Left kidney (tissue), 1 donor: ENCODE measurements at regions not wholly inside any gene's neighbourhood (a gene's known extent, or its start where the extent isn't known, plus 50 kb on each side); places are given as distances from the start of the nearest gene placed in this dataset.
"Not testable (repeated sequence)": the region's sequence is repeated elsewhere in the genome, so short reads cannot be mapped to it uniquely, and the experiment has no call there.

ENCODE experiments used
- DNase-seq: peaks from one replicate; pipeline ENCODE4 v3.0.0-alpha.2; 2013

DNA sequence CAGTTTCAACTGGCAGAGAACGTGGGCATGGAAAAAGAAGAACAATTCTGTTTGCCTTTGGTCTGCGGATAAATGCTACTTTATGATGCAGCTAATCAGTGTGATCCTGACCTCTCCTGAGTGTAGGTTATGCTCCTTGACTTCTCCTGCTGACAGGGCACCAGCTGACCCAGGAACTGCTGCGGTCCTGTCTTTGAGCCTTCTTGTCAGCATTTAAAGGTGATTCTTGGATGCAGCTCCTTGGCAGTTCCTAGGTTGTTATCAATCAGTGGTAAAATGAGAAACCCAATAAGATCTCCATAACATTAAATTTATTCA lies 150.3 kb upstream of the FGF10 start:
- no peak for DNase-seq

DNA sequence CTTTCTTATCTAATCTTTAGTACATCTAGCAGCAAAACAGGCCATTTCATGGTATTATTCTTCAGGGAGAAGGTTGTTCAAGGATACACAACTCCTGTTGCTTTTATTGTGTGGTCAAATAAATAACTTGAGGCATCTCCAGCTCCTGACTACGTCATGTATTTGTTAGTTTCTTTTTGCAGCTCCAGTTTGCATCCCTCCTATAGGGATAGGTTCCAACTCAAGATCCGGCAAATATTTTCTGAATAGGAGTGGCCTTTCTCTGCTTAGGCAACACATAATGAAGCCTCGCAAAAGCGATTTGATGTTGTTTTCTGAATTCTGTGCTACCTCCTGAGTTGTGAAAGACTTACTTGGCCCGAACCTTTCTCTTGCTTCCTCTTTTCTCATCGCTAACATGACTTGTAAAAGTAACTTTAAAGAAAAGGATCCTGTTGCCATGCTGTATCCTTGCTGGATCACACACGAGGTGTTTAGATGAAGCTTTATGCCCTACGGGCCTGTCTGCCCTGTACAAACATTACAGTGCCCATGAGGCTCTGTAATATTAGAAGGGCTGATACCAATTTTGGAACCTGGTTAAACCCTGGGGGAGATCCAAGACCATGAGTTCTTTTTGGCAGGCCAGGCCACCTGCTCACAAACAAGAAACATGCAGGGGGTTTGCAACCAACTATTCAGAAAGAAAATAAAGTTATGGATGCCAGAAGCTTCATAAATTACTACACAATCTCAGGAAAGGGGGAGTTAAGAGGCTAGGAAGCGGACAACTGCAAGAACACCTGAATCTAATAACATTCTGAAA lies 149.8 kb upstream of the FGF10 start:
- no peak for DNase-seq

DNA sequence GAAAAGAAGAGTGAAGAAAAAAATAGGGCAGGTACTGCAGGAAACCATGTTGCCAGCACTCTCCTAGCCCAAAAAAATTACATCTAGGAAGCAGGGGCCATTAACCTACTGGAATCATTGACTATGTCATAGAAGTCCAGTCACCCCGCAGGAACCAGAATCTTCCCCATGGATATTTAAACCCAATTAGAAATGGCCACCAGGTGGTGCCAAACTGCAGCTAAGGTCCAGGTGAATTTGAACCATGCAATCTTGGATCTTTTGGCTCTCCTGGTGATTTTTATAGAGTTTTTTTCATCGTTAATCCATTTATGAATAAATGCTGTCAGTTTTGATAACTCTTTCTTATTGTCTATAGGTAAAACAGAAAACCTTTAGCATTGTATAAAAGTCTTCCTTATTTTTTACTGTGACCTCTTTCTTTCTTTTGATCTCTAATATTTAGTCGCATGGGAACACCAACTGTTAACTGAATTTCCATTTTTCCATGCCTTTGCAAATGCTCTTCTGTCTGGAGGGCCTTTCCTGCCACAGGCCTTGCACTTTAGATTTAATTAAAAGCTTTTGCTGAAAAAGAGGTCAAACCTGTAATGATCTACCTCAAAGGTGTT lies 147.5 kb upstream of the FGF10 start:
- DNase-seq: peak; percentile 25

DNA sequence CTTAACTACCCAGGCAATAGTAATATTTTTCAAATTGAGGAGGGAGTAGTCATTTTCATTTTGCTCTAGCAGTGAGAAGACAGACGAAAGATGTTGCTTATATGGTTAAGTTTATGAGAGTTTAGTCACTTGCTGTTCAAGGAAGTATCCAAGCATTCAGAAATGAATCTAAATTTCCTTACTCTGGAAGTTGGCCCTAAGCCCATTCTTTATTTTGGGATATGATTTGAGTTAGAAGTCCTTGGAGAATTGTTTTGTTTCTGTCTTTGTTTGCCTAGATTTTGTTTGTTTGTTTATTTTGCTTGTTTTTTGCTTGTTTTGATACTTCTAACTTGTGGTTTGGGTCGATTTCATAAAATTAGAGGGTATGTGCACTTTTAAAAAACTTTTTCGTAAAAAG lies 146.4 kb upstream of the FGF10 start:
- no peak for DNase-seq

DNA sequence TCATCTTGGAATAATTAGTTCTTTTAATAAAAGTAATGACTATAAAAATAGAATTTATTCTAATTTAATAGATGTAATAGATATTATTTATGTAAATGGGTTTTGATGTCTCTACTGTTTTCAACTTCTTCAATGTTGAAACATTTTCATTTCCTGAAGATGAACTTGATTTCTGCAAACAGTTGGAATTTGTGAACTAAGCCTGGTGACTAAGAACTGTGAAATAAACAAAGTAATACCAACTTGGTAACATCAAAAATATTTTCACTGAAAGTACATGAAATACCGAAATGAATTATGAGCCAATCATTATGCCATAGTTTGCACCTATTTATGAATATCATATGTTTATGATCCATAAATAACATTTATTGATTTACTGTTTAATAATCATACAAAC lies 143.8 kb upstream of the FGF10 start:
- DNase-seq: no peak

DNA sequence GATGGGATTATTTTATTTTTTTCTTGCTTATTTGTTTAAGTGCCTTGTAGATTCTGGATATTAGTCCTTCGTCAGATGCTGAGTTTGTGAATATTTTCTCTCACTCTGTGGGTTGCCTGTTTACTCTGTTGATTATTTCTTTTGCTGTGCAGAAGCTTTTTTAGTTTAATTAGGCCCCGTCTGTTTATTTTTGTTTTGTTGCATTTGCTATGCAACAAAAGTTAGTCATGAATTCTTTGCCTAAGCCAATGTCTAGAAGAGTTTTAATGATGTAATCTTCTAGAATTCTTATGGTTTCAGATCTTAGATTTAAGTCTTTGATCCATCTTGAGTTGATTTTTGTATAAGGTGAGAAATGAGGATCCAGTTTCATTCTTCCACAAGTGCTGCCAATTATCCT lies 142.5 kb upstream of the FGF10 start:
- DNase-seq: not testable (repeated sequence)

DNA sequence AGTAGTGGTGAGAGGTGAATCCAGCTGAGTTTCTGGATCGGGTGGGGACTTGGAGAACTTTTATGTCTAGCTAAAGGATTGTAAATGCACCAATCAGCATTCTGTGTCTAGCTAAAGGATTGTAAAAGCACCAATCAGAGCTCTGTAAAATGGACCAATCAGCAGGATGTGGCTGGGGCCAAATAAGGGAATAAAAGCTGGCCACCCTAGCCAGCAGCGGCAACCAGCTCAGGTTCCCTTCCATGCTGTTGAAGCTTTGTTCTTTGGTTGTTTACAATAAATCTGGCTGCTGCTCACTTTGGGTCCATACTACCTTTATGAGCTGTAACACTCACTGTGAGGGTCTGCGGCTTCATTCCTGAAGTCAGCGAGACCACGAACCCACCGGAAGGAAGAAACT lies 141.6 kb upstream of the FGF10 start:
- DNase-seq: not testable (repeated sequence)

DNA sequence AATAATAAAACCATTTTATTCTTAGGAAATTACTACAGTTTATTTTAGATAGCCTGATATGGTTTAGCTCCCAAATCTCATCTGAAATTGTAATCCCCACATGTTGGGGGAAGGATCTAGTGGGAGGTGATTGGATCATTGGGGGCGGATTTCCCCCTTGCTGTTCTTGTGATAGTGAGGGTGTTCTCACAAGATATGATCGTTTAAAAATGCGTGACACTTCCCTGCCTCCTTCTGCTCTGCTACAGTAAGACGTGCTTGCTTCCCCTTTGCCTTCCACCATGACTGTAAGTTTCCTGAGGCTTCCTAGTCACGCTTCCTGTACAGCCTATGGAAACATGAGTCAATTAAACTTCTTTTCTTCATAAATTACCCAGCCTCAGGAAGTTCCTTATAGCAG lies 122.4 kb upstream of the FGF10 start:
- no peak for DNase-seq

DNA sequence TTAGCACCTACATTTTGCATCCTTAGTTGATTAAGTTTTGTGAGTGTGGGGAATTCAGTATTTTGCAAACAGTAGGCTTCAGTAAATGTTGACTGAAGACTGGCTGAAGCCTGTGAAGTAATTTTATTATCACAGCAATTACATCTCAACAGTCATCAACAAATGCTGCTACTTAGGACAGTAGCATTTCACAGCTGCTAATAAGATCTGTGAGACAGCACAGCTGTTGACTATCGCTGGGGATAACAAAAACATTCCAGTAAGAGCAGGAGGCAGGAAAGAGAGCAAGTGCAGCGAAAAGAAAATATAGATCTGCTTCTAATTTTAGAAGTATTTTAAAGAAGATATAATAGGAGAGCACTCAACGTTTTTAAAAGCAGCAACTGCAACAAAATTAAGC lies 117.3 kb upstream of the FGF10 start:
- peak; percentile 55 for DNase-seq

DNA sequence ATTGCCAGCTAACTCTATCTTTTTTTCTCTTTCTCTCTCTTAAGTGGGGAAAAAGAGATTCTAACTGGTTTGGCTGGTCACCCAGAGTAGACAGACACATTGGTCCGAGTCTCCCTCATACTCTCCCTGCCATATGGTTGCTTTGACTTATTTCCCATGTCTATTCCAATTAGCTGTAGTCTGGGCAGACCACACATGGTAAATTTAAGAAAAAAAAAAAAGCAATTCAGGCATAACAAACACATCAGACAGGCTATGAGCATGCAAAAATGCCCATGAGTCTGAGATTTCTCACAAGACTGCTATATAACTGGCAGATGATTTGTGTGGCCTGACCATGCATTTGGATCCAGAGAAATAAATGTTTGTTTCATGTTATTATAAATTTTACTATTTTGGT lies 110.2 kb upstream of the FGF10 start:
- no peak for DNase-seq

DNA sequence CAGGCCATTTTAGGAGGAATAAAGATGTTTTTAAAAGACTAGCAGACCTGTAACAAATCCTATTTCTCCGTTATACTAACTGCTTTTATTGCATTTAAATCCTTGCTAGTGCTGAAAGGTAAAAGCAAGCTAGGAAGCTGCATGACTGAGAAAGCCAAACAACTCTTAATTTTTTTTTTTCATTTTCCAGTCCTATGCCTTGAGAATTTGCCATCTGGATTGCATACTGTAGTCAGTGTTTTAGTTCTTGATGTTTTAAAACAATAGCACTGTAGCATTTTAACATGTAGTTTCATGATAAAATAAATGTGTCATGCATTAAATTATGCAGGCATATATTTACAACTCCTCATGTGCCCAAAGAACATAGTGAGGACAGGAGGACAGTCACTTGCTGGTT lies 108.4 kb upstream of the FGF10 start:
- no peak for DNase-seq

DNA sequence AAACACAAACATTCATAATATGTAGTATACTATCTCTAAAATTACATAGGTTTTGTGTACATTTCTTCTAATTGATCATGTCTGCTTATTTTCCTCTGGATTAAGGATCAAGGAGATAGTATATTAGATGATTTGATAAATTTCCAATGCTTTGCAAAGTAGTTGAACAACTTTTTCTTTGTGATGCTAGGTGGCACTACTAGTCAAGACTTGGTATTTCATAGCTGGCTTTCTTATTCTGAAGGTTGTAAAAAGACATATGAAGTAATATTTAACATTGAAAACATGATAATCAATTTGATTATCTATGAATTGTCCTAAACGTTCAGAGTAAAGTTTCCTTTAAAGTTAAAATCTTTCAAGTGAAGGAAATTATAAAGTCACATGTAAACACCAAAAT lies 106.1 kb upstream of the FGF10 start:
- no peak for DNase-seq

DNA sequence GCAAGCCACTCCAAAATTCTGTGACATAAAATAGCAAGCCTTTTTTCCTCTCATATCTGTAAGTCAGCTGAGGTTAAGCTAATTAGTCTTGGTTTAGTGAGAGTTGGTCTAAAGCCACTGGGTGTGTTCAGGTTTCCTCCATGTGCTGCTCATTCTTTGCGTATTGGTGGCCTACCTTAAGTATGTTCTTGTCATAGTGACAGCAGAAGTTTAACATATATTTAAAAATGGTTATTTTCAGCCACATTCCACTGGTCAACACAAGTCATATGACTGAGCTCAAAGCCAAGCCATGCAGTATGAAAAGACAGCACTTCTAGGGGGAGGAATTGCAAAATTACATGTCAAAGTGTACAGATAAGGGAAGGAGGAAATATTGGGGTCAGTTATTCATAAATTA lies 100.5 kb upstream of the FGF10 start:
- DNase-seq: no peak

DNA sequence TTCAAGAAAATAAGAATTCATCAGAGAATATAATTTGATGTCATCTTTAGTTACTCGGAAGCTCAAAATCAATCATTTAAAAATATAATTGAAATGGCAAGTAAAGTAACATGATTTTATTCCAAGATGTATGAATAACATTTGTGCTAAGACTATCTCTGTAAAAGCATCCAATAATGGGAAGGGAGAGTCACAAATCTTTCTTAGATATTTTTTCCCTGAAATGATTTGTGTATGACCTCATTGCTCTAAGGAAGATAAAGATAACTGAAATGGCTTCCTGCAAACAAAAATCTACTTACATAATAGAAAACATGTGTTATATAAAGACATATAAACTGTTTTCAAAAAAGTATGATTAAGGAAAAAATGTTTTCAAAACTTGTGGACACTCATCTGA lies 97.4 kb upstream of the FGF10 start:
- no peak for DNase-seq

DNA sequence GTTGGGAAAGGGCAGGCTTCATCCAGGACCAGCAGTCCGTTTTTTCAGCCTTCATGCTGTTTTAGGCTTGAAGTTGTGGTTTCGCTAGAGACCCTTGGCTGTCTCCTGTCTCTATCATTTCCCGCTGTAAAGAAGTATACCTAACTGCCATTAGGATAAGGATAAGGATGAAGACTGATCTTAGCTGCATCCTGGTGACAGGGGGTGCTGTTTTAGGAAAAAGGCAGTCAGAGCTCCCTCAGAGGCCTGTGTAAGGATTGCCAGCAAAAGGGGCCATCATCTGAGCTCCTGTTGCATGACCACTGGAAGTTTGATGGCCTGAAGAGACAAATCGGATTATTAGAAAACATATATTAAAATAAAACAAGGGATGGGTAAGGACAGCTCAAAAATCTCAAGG lies 64.8 kb upstream of the FGF10 start:
- no peak for DNase-seq

DNA sequence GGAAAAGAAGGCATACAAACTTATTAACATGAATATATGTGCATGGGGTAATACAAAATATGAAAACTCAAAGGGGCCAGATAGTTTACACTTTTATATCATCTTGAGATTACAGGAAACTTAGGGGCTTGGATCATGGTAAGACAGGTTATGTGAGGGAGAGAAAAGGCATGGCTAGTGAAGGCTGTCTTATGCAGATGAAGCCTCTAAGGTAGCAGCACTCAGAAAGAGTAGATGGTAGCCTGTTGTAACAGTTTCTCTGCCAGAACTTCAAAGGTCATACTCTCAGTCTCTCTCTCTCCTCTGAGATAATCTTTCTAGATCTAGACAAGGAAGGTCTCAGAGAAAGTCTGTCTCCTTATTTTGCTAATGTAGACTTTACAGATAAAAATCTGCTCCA lies 57.2 kb upstream of the FGF10 start:
- no peak for DNase-seq

DNA sequence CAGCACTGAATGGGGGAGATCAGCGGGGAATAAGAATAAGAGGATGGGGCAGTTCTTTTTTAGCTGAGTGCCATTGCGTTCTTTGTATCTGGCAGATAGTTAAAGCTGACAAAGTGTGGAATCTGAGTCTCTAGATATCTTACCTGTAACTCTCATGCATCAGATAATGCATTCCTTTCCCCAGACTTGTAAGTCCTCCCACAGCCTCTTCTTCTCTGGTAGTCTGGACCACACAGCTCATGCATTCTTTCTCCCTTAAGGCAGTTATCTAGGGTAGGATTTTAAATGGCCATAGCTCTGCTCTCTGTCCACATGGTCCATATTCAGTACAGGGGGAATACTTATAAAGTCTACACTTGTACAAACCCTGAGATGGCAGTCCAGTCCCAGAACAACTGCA lies 54.0 kb upstream of the FGF10 start:
- DNase-seq: no peak

DNA sequence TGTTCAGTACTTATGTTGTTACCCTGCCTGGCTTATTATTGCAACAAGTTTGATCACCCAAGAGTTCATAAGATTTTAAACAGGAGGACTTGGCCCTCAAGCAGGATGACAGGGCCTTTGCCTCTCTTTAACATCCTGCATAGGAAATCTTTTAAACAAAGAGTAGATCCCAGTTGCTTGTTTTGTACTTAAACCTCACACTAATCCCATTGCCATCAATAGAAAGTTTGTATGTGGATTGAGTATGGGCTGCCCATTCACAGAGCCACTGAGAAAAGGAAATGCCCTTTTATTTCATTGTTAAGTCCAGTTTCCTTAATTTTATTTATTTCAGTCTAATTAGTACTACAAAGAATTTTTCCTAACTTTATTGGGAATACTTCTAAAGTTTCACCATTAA lies 52.2 kb upstream of the FGF10 start:
- no peak for DNase-seq

DNA sequence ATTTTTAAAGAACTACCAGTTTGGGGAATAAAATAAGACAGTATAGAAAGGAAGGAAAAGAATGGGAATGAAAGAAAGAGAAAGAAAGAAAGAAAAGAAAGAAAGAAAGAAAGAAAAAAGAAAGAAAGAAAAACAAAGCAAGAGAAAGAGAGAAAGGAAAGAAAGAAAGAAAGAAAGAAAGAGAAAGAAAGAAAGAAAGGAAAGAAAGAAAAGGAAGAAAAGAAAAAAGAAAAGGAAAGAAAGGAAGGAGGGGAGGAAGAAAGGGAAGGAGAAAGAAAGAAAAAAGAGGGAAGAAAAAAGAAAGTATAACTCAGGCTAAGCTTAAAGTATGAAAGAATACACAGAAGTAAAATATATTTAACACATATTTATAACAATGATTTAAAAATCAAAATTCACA lies 51.0 kb upstream of the FGF10 start:
- no peak for DNase-seq
